Caco-2 (cell line): ENCODE measurements at regions not wholly inside any gene's neighbourhood (a gene's known extent, or its start where the extent isn't known, plus 50 kb on each side); places are given as distances from the start of the nearest gene placed in this dataset.

Experiments used
- BruUV-seq: library from RNA; stranded (reverse); fragments of 400-500 nt; replicated peaks from 2 replicates; lab custom pipeline; 2021; lab: Mats Ljungman, UMichigan
- CTCF ChIA-PET: fragments of 300-600 bp; sonication (Branson Sonifier 250); formaldehyde crosslinking; loops from one replicate; lab custom pipeline; 2022; ENCODE audit warnings: antibody characterized with exemption; lab: Charles Lee
- POLR2A ChIA-PET: fragments of 300-600 bp; sonication (Branson Sonifier 250); formaldehyde crosslinking; loops from one replicate; lab custom pipeline; 2022; ENCODE audit warnings: antibody characterized with exemption; lab: Charles Lee
- DNase-seq, 2 experiments: peaks; one replicate each; pipeline versions ENCODE4 v3.0.0 to v3.0.0-alpha.2; 2020 to 2022
- H3K27me3 ChIP-seq: replicated peaks from 2 replicates; pipeline ENCODE4 v1.6.0; 2011; ENCODE audit warnings: low read length; ENCODE audit not compliant: control insufficient read depth, insufficient read depth
- H3K36me3 ChIP-seq: 2 replicates; pipeline ENCODE4 v1.5.1; 2011; ENCODE audit warnings: low read length; ENCODE audit not compliant: control insufficient read depth, insufficient read depth
- H3K4me1 ChIP-seq: fragments of 250-450 bp; sonication (Bioruptor Pico); 2 replicates; pipeline ENCODE4 v1.5.1; 2020; ENCODE audit warnings: mild to moderate bottlenecking
- H3K4me3 ChIP-seq: 2 replicates; pipeline ENCODE4 v1.5.1; 2011; ENCODE audit warnings: low read depth, mild to moderate bottlenecking, control low read depth, low read length
- H3K9me3 ChIP-seq: fragments of 250-450 bp; sonication (Bioruptor Pico); 2 replicates; pipeline ENCODE4 v1.5.1; 2020; ENCODE audit warnings: mild to moderate bottlenecking, moderate library complexity
- H3K27ac Mint-ChIP-seq: one replicate; pipeline ENCODE4 v1.8.0; 2022; ENCODE audit warnings: mixed read lengths; ENCODE audit not compliant: unreplicated experiment
- H3K27me3 Mint-ChIP-seq: one replicate; pipeline ENCODE4 v1.8.0; 2022; ENCODE audit warnings: mixed read lengths; ENCODE audit not compliant: insufficient read depth, unreplicated experiment
- H3K36me3 Mint-ChIP-seq: one replicate; pipeline ENCODE4 v1.8.0; 2022; ENCODE audit warnings: mild to moderate bottlenecking, mixed read lengths; ENCODE audit not compliant: insufficient read depth, unreplicated experiment
- H3K4me1 Mint-ChIP-seq: one replicate; pipeline ENCODE4 v1.8.0; 2022; ENCODE audit warnings: low read depth, mixed read lengths; ENCODE audit not compliant: unreplicated experiment
- H3K4me3 Mint-ChIP-seq: one replicate; pipeline ENCODE4 v1.8.0; 2022; ENCODE audit warnings: mild to moderate bottlenecking, moderate library complexity, mixed read lengths; ENCODE audit not compliant: unreplicated experiment
- H3K9me3 Mint-ChIP-seq: one replicate; pipeline ENCODE4 v1.8.0; 2022; ENCODE audit warnings: mixed read lengths; ENCODE audit not compliant: unreplicated experiment
- intact Hi-C: fragments of 100-400 bp; cut with micrococcal nuclease; formaldehyde crosslinking; loops from one replicate; pipeline ENCODE4 v1.10.0; 2022; ENCODE audit not compliant: unreplicated experiment
- TF ChIP-seq, protein P1 (sequence below), 2 experiments: fragments of 200-600 bp in 1 of 2; IDR thresholded peaks; 1 replicate in 1 of 2; 2 replicates in 1 of 2; pipeline versions ENCODE4 v1.5.1 to v1.8.0; 2011 to 2022; ENCODE audit warnings: antibody characterized with exemption in 1 of 2, control low read depth in 1 of 2, inconsistent platforms in 1 of 2, low read depth in 1 of 2, low read length in 1 of 2, mild to moderate bottlenecking in 1 of 2, moderate library complexity in 1 of 2; ENCODE audit not compliant: insufficient read depth in 1 of 2, severe bottlenecking in 1 of 2, unreplicated experiment in 1 of 2

DNA sequence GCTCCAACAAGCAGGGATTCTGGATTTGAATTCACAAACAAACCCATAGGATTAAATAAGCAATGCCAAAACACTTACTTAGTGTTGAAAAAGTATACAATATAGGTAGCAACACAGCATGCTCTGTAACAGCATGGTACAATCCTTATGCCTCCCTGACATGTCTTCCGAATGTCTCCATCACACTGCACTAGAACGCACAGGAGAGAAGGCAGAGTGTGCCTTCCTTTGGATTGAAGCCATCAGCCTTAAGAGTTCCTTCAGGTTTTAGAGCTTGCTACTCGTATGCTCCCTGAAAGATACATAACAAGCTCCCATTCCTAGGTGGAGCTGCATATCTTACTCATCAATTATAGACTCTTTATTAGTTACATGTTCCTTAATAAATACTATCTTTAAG, 1573.9 kb upstream of the PRR20A start:
- H3K36me3 Mint-ChIP-seq = no peaks in the 10 kb centered on the region
- no peaks in the 10 kb centered on the region for H3K9me3 ChIP-seq
- TF ChIP-seq, protein P1, sequence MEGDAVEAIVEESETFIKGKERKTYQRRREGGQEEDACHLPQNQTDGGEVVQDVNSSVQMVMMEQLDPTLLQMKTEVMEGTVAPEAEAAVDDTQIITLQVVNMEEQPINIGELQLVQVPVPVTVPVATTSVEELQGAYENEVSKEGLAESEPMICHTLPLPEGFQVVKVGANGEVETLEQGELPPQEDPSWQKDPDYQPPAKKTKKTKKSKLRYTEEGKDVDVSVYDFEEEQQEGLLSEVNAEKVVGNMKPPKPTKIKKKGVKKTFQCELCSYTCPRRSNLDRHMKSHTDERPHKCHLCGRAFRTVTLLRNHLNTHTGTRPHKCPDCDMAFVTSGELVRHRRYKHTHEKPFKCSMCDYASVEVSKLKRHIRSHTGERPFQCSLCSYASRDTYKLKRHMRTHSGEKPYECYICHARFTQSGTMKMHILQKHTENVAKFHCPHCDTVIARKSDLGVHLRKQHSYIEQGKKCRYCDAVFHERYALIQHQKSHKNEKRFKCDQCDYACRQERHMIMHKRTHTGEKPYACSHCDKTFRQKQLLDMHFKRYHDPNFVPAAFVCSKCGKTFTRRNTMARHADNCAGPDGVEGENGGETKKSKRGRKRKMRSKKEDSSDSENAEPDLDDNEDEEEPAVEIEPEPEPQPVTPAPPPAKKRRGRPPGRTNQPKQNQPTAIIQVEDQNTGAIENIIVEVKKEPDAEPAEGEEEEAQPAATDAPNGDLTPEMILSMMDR (IDR thresholded peaks at IDR 0.05; ENCODE audit: insufficient read depth in 1 of 2, low read depth in 1 of 2, low read length in 1 of 2, severe bottlenecking in 1 of 2, unreplicated experiment in 1 of 2) = no peak
- no peaks in the 10 kb centered on the region for H3K27me3 Mint-ChIP-seq
- POLR2A ChIA-PET = no interaction called here
- no peaks in the 10 kb centered on the region; the same call in 1 of the 2 replicates for H3K27me3 ChIP-seq
- H3K4me3 ChIP-seq = no peak overlapping the region
- H3K36me3 ChIP-seq = no peaks in the 10 kb centered on the region
- no peak for DNase-seq
- intact Hi-C loops = no loop called here
- H3K9me3 Mint-ChIP-seq = no peaks in the 10 kb centered on the region
- CTCF ChIA-PET = no interaction called here
- no peaks in the 10 kb centered on the region for H3K4me1 ChIP-seq
- no peak overlapping the region for H3K27ac Mint-ChIP-seq
- no TSS peak for BruUV-seq
- H3K4me3 Mint-ChIP-seq = no peak overlapping the region
- H3K4me1 Mint-ChIP-seq = no peaks in the 10 kb centered on the region

DNA sequence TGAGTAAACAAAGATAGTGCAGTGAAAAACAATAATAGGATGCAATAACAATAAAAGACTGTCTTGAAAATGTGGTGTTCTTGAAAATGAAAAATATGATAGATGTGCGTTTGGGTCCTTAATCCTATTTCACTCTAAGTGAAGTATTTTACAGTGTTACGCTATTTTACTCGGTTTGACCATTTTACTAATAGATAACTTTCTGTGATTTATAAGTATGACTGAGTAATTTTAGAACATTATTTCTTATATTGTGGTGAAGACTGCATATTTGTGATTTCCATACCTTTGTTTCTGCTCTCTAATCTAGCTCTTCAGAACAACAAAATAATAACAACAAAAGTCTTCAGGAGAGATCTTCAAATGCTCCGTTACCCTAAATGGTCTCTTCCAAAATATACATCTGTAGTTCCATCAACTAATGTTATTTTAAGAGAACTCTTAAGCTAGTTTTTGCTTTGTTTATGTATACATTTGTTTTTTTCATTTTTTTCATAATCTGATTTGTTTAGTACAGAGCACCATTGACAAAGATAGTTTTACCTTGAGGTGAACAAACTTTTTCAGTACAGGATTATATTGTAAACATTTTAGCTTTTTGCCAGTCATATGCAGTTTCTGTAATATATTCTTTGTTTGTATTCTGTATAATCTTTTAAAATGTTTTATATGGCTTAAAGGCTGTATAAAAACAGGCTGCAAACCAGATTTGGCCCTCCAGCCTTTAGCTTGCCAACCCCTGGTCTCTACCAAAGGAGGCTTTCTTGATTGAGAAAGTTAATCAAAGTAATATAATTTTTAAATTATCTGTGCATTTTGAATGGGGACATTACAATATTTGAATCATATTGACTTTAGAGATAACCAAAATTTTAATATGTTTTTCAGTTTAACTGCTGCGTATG, 1572.7 kb upstream of the PRR20A start:
- Mint-ChIP-seq H3K4me3 (no peak overlapping the region), H3K36me3 (no peaks in the 10 kb centered on the region), H3K27me3 (no peaks in the 10 kb centered on the region), H3K4me1 (no peaks in the 10 kb centered on the region), H3K9me3 (no peaks in the 10 kb centered on the region), H3K27ac (no peak overlapping the region)
- H3K36me3 ChIP-seq = no peaks in the 10 kb centered on the region
- H3K4me1 ChIP-seq = no peaks in the 10 kb centered on the region
- intact Hi-C loops = no loop called here
- CTCF ChIA-PET = no interaction called here
- DNase-seq = no peak
- BruUV-seq = no TSS peak
- H3K4me3 ChIP-seq = no peak overlapping the region
- H3K27me3 ChIP-seq = no peaks in the 10 kb centered on the region; the same call in 1 of the 2 replicates
- POLR2A ChIA-PET = no interaction called here
- H3K9me3 ChIP-seq = no peaks in the 10 kb centered on the region
- TF ChIP-seq, protein P1 (IDR thresholded peaks at IDR 0.05; ENCODE audit: insufficient read depth in 1 of 2, low read depth in 1 of 2, low read length in 1 of 2, severe bottlenecking in 1 of 2, unreplicated experiment in 1 of 2) = no peak

DNA sequence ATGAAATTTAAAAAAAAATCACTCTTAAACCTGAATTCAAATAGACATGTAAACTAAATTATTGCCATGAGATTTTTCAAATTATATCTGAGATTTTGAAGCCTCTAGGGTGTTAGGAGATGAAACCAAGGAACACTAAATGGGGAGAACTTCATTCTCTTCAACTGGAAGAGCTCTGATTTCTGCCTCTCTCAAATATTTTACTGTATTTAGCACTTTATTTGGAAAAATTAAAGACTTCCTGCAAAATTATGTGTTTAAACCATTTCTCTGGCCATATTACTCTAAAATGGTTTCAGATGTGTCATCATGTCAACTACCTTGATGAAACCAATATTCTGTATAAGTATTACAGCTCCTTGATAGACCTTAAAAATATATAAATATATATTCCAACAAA, 1571.6 kb upstream of the PRR20A start:
- CTCF ChIA-PET = no interaction called here
- TF ChIP-seq, protein P1 (IDR thresholded peaks at IDR 0.05; ENCODE audit: insufficient read depth in 1 of 2, low read depth in 1 of 2, low read length in 1 of 2, severe bottlenecking in 1 of 2, unreplicated experiment in 1 of 2) = no peak
- H3K9me3 ChIP-seq = no peaks in the 10 kb centered on the region
- no peak overlapping the region for H3K27ac Mint-ChIP-seq
- no peak overlapping the region for H3K4me3 ChIP-seq
- no peaks in the 10 kb centered on the region for H3K27me3 Mint-ChIP-seq
- no peaks in the 10 kb centered on the region for H3K4me1 Mint-ChIP-seq
- H3K27me3 ChIP-seq = no peaks in the 10 kb centered on the region; the same call in 1 of the 2 replicates
- no peaks in the 10 kb centered on the region for H3K36me3 Mint-ChIP-seq
- BruUV-seq = no TSS peak
- POLR2A ChIA-PET = no interaction called here
- H3K36me3 ChIP-seq = no peaks in the 10 kb centered on the region
- no peak for DNase-seq
- intact Hi-C loops = no loop called here
- H3K4me1 ChIP-seq = no peaks in the 10 kb centered on the region
- H3K9me3 Mint-ChIP-seq = no peaks in the 10 kb centered on the region
- no peak overlapping the region for H3K4me3 Mint-ChIP-seq
